Endothelial cell of umbilical vein (primary cell): ENCODE measurements at regions not wholly inside any gene's neighbourhood (a gene's known extent, or its start where the extent isn't known, plus 50 kb on each side); places are given as distances from the start of the nearest gene placed in this dataset.

Source experiments
- CTCF ChIP-seq, 2 donors: IDR thresholded peaks; 1 replicate in 1 of 2; 2 replicates in 1 of 2; pipeline ENCODE4 v1.5.1; 2011; ENCODE audit warnings: low read length in 2 of 2, mild to moderate bottlenecking in 2 of 2, moderate library complexity in 2 of 2, control low read depth in 1 of 2, inconsistent platforms in 1 of 2, low read depth in 1 of 2; ENCODE audit not compliant: insufficient read depth in 1 of 2; ENCODE audit errors: extremely low read depth in 1 of 2
- POLR2A ChIP-seq: IDR thresholded peaks from 2 replicates; pipeline ENCODE4 v1.6.1; 2012; ENCODE audit warnings: low read depth, mild to moderate bottlenecking, control low read depth, low read length

DNA sequence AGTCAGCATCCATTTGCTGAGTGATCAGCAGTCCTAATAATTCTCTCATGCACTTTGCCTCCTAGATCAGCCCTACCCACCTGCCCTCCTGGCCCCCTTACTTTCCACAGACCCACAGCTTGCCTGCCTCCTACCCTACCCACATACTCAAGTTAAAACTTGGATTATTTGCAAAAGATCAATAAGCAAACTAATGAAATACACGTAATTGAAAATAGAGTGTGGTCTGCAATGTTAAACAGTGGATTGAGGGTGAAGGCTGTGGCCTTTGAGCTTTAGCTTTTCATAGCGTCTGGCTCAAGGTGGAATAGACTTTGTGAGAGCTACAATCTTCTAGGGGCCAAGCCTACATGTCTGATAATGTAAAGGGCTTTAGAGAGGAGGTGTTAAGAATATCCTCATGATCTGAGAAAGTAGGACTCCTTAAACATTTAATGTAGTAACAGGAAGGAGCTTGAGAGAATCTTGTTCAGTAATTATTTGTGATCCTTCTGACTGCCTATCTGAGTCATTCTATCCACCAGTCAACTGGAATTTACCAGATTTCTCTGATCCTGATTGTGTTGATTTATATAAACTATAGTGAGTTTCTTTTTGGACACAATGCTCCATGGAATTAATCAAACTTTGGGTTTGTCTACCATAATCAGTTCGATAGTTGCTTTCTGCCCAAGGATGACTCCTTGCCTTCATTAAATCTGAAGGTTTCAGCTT is 310.0 kb downstream of the HRH4 start:
- no peak for TF ChIP-seq POLR2A
- TF ChIP-seq CTCF (IDR thresholded peaks at IDR 0.05; ENCODE audit: extremely low read depth in 1 of 2, insufficient read depth in 1 of 2, low read depth in 1 of 2, low read length in 2 of 2): no peak
